CD4-positive, alpha-beta T cell treated with Interferon alpha-2 for 1 hour (primary cell): ENCODE measurements at regions not wholly inside any gene's neighbourhood (a gene's known extent, or its start where the extent isn't known, plus 50 kb on each side); places are given as distances from the start of the nearest gene placed in this dataset.
A peak's percentile ranks its signal among the peaks of the same experiment; 100 is the strongest.

Experiments used
- DNase-seq, 2 donors: peaks; one replicate each; pipeline ENCODE4 v3.0.0-alpha.2; 2020 to 2022

DNA sequence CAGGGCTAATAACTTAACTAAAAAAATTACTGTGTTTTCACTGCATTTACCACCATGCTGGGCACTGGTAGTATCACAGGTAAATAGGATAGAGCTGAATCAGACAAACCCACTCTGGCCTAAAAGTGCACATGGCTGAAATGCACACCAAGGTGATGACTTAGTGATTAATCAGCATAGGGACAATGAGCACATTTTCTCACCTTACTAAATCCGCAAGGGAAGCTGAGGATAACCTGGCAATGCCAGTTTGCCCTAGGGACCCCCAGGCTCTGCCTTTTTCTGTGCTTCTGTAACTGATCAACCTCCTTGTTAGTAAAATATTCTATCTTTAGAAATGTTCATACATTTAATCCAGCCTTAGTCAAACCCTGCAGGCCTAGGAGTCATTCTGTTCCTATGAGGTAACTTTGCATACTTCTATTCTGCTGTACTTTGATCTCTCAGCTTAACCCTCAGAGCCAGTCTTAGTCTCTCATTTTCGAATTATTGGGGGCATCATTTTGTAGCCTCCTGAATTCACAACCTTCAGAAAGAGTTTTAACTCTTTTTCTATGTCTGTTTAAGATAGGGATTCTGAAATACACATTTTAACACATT, 562.9 kb upstream of the KCNMB2 start:
- no peak for DNase-seq

DNA sequence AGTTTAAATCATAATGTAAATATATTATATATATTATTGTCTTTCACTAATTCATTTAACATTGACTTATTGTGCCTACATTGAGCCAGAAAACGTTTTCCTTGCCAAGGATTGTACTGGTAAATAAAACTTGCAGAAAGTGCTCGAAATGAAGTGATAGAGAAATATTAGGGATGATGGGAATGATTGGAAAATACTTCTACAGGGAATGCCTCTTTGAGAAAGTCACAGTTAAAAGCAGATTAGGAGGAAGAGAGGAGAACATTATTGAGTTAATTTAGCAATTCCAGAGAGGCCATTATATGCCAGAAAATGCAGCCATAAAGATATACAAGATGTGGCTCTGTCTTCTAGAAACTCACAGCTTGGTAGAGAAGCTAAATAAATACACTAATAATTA, 560.0 kb upstream of the KCNMB2 start:
- DNase-seq, result no peak

DNA sequence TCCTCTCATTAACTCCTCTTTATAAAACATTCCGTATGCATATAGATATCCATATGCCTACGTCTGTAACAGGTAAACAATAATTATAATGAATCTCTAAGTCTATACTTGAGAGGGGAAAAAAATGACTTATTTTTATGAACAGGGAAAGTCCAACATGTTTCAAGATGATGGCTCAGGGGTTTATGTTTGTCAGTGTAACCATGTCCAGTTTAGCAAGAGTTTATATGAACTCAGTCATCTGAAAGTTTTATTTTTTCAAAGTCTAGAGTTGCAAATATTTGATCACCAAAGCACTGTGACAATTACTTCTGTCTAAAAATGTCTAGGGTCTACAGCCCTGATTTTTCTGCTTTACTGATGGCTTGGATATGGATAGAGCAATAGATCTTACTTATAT, 559.4 kb upstream of the KCNMB2 start:
- no peak for DNase-seq

DNA sequence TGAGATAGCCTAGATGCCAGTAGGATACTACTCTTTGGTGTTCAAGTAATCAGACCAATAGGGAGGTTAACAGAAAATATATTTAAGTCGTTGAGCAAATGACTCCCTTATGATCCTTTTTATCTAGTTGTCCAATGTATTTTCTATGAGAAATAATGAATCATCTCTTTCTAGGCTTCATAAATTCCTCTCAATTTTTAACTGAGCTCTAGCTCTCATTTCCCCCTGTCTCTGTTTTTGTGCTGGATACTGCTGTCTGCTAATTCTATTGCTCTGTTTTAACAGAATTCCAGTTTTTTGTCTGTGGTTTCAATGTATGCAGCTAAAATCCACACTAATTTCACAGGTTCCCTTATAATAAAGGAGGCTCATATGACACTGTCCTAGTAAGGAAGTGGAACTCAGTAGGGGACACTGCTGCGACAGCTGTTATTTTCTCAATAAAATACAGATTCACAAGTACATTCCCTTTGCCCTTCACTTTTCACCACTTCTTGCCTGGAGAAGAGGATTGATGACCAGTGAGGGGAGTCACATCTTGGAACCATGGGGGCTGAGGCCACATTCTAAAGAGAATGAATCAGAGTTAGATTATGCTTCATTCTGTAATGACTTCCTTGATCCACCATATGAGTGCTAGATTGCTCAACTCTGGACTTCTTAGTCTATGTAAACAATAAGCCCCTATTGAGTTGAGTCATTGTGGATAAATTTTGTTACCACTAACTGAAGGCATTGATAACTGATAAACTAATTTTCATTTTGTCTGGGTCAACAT, 558.7 kb upstream of the KCNMB2 start:
- DNase-seq, result no peak

DNA sequence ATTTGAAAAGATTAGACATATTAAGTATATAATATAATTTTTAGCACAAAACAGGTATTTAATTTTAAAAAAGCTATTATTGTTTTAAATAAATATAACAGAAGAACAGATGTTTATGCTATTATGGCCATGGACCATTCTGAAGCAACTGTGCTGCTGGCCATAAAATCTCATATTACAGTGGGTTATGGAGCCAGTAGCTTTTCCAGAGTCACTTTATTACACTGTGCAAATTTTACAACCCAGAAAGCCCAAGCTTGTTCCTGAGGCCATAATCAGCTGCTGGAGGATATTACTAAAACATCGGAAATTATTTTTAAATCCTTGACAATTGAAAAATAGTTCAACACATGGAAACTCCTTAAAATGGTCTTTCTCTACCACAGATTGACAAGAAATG, 557.3 kb upstream of the KCNMB2 start:
- no peak for DNase-seq

DNA sequence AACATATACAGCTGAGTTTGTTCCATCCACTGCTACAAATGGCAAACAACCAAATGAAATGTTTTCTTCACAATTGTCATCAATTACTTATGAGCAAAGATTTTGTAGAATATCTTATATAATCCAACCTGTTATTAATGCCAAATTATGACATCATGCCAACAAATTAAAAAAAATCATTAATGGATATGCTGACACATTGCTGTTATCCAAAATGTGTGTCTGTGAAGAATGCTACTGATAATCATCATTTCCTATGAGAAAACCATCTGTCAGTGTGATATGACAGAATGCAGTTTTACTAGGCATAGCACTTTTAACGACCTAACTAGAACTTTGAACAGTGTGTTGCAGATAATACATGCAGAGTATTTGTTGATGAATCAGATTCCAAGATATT, 556.5 kb upstream of the KCNMB2 start:
- DNase-seq, result no peak

DNA sequence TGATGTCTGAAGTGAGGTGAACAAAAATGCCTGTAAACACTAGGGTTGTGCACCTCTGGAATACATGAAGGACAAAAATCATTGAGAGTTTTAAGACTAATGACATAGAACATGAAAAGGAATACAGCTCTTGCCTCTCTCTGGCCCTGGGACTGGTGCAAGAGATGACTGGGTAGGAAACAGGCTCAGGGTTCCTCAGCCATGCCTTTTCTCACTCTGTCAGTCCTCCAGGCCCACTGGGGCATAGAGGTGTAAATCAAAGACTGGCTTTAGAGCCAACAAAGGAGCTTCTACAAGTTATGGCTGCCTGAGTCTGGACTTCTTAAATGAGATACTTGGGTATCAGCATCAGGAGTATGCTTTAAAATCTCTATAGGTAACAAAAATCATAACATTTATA, 554.7 kb upstream of the KCNMB2 start:
- DNase-seq, result no peak

DNA sequence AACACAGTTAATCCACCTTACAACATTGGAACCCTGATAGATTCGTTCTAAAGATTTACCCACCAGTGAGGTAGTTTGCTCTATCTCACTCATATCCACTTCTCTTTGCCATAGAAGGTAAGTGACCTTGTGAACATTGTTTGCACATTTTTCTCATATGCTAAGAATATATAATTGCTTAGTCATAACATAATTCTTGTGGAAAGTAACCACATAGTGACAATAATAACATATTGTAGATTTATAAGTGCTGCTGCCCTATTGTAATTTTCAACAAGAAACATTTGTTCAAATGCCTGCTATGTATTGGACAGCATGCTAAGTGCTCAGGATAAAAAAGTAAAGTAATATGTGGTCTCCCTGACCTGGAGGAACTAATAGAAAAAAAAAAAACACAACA, 554.2 kb upstream of the KCNMB2 start:
- DNase-seq, result no peak

DNA sequence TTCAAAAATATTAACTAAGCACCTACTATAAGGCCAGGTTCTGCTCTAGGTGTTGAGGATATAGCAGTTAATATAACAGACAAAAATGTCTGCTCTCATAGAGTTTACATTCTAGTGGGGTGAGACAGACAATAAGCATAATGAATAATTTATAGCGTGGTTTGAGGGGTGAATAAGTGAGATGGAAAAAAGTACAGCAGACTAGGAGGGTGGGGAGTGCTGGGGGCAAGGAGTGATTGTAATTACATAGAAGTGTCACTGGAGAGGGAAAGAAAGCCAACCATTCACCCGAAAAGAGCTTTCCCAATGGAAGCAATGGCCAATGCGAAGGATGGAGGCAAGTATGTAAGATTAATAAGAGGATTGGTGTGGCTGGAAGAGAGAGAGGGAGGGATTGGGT, 552.9 kb upstream of the KCNMB2 start:
- DNase-seq, result no peak

DNA sequence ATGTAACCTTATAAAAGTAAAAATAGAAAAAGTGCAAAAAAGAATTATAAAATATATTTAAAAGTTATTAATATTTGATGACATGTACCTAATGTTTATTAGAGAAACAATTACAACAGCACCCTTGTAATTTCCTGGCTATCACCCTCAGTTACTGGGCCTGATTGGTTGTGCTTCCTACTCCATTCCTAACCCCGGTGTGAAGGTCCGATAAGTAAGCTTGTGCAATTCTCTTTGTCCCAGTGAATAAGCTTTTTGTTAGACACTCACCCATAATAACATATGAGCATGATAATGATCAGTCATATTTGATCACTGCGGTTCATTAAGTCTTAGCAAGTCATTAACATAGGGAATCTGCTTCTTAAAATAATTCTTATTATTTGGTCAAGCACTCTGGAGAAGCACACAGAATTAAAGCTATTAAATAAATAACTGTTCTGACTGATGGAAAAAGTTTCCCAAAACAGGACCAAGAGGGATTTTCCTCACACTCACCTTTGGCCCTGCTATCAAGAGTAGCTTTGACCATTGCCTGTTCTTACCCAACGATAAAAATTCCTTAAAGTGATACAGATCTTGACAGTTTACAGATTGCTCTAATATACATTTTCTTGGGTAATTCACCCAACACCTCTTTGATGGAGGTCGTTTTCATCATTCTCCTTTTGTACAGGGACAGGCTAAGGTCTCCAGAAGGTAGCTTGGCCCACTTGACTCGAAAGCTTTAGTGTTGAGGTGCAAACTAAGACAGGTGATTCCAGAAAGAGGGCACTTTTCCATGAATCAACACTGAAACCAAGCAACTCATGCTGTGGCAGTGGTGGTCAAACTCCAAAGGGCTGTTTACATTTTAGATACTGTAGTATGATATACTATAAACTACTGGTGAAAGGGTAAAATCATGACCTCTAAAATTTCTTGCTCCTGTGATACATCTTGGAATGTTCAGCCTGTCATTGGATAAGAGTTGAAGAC, 543.0 kb upstream of the KCNMB2 start:
- no peak for DNase-seq

DNA sequence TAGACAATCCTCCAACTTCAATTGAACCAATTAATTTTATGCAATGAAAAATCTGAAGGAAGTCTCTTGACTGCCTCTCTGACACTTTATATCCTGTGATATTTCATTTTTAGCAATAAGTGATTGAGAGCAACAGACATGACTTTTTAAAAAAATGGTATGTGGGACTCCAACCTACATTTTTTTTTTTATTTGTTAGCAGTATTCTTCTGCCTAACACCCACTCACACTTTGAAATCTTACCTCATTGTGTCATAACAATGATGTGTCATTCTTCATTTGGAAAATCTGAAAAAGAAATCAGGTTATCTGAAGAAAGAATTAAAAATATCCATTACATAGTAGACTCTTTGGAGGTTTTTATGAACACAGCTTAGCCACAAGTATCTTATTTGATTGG, 541.3 kb upstream of the KCNMB2 start:
- DNase-seq, result no peak

DNA sequence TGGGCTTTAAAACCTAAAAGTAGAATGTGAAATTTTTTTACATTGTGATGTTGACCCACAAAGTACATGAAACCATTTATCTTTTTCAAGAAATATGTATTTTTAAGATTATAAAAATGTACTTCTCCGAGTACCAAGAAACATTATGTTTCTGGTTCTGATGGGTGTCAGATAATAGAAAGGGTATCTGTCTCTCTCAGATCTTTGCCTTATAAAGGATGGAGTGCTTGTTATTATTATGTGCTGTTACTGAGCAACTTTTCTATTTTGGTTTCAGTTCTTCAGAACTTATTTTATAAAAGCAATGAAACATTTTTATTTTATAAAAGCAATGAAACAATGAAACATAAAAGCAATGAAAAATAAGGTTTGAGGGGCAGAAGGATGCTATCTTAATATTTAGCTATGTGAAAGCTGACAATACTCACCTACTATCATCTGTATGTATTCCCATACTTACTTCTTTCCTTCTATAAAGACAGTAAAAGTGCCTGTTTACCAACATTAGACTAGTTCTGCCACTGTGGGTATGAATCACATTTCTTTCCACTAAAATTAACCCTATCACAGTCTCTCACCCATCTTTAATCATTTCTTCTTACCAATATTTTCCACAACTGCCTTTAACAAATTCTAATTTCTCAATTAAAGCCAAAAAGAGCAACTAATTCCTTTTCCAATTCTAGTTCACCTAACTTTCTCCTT, 540.7 kb upstream of the KCNMB2 start:
- DNase-seq, result no peak

DNA sequence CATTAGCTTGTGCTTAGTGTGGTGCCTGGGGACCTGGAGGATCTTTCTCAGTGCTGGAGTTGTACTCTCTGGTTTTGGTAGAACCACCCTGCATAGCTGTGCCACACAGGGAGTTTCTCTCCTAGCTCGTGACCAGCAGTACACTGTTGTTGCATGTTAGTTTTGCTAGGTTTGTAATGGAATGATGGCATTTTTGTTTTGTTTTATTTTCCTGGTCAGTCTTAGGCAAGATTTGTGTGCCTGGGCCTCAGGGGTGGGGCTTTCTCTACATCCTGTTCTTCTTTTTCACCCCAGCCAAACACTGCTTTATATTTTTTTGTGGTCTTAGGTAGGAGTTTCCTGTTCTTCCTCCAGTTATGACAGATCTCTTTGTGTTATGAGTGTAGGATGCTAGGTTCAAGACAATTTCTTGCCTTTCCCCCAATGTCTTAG, 534.5 kb upstream of the KCNMB2 start:
- peak; percentile 4 to 23 for DNase-seq

DNA sequence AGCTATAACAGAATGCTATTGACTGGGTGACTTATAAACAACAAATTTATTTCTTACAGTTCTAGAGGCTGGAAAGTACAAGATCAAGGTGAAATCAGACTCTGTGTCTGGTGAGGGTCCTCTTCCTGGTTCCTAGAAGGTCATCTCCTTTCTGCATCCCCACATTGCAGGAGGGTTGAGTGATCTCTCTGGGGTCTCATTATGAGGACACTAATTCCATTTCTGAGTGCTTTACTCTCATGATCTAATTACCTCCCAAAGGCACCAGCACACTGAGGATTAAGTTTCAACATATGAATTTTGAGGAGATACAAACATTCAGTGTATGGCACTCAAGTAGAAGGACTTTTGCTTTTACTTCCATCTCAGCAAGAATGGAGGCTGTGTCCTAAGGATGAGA, 534.1 kb upstream of the KCNMB2 start:
- no peak for DNase-seq

DNA sequence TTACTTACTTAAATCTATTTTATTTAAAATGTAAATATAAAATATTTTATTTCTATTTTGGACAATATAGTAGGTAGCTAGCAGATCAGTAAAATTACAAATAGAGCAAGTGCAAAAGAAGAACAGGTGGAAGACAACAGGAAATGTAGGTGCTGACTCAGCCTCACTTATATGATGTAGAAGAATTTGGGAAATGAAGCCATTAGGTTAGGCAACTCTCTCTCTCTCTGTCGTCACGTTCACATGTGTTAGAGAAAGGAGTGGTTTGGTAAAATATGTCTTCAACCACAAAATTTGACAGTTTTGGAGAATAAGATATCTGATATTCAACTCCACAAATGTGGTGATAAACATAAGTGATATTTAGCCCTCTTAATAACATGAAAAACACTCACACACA, 532.5 kb upstream of the KCNMB2 start:
- DNase-seq, result peak in 1 of 2 donors; percentile 13

DNA sequence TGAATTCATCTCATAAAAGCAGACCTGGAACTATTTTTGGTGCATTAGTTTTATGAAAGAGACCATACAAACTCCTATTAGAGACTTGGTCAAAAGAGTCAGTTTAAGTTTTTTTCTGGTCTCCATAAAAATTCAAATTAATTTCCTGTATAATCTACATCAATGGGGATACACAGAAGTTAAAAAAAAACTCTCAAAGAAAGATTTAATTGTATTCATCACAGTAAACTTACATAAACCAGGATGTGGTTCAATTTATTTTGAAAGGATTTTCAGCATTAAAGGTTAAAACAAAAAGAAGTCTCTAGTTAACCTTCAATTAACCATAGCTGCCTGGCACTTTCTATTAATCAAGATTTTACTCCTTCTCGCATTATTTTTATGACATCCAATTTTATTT, 530.3 kb upstream of the KCNMB2 start:
- no peak for DNase-seq

DNA sequence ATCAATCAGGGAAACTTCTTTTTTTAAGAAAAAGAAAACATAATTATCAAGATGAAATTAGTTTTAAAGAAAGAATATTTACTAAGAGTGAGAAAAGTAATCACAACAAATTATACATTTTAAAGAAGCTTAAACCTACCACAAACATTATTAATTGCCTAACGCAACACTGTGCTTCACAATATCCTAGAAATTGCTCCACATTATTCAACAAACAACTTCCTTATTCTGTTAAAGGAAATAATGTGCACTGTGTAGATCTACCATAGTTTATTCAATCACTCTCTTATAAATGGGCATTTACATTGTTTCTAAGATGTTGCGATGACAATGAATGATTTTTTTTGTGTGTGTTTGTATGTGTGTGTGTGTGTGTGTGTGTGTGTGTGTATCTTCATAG, 525.9 kb upstream of the KCNMB2 start:
- DNase-seq, result no peak

DNA sequence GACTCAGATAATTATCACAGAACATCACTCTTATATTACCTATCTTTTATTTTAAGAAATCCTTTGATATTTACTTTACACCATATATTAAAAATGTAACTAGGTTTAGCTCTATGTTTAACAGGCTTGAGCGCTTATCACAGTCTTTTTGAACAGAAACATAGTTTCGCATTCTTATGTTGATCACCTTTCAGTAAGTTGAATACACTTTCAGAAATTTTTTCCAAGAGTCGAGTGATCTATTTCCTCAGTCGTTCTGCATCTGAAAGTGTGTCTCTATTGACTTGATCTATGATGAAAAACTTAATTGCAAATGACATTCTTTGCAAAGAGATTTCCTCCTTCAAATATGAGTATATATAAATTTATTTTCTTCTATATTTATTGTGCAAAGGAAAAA, 516.6 kb upstream of the KCNMB2 start:
- DNase-seq, result no peak

DNA sequence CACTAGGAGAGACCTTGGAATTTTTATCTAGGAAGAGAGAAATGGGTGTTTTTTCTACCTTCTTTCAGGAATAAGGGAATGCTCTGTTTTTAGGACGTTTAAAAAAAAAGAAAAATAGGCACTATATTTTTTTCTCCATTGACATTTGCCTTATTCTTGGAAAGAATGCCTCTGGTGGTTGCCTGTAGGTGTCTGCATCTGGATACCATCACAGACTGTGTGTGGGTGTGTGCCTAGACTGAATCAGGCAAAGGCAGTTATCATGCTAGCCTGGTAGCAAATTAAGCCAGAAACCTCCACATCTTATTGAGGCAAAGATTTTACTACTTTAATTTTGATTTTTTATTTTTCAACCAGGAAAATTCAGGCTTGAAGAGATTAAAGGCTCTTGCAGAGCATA, 513.6 kb upstream of the KCNMB2 start:
- no peak for DNase-seq

DNA sequence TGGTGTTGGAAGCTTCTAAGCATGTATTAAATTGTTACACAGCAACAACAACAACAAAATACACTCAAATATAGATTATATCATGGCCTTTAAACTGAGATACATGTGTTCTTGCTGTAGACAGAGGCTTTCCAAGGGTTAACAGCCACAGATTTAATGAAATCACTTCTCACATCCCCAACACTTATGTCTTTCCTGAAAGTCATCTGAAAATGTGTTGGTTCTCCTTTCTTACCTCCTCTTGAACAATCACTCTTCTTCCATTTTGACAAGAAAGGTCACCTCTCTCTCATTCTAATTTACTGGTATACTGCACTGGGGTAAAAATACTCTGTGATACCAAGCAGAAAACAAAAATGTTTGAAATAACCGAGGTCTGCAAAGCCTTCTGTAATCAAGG, 507.3 kb upstream of the KCNMB2 start:
- DNase-seq, result no peak

DNA sequence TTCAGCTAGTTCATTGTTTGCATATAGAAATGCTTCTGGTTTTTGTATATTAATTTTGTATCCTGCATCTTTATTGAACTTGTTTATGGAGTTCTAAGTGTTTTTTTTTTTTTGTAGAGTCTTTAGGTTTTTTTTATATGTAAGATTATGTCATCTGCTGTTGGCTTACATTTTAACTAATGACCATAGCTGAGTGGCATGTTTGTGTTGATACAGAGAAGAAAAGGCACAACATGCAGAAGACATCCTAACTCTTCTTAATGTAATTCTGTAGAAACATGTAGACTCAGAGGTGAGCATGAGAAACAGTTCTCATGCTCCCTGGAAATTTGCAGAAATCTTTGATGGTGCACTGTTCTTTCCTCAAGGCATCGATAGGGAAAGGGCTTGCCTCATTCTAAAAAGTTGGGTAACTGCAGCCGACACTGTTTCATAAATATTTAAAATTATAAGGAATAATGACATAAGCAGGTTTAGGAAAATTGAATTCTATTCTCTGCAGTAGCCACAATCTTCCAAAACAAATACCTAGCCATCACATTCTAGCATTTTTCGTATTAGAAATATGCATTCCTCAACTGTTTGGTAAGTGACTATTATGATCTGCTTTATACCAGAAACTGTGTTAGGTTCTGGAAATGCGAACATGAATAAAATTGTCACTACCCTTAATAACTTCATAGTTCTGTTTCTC, 499.6 kb upstream of the KCNMB2 start:
- DNase-seq, result no peak

DNA sequence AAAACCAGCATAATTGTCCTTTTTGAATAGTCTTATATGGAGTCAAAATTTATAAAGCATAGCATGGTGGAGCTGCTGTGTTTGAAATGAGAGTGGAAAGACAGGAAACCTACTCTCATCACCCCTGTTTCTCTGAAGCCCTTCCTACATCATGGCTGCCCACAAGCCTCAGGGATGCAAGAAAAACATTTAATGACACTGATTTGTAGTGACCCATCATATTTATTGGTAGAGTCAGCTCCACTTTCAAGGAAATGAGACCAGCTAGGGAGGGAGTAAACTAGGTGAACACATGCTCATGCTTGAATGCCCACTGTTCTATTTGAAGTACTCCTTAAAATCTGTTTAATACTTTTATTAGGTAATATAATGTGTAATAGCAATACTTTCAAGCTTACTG, 494.3 kb upstream of the KCNMB2 start:
- no peak for DNase-seq
